ENCODE measurements at regions not wholly inside any gene's neighbourhood (a gene's known extent, or its start where the extent isn't known, plus 50 kb on each side); places are given as distances from the start of the nearest gene placed in this dataset.

DNA sequence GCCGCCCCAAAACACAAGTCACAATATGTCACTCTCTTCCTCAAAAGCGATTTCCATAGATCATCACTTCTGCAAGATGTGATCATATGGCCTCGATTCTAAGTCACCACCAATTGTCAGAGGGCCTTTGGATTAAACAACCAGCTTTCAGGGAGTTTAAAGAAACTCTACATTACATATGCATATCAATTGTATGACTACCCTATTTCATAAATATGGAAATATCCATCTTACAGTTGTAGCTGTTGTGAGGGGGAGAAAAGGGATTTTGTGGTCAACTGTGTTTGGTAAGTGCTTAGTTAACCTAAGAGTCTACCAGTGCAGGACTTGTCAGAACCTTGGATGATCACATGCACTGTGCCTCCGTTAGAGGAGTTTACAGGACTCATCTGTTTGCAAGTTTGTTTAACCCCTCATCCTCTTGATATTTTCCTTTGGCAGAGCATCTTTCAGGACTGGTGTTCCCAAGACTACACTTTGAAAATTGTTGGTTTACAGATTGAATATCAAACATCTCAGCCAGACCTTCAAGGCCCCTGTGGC, 99.9 kb downstream of the CHST1 start:
- no peak overlapping the region for H4K5ac ChIP-seq (ENCODE audit: insufficient read length, low read depth, low read length)
- no peak overlapping the region for H2BK15ac ChIP-seq (ENCODE audit: low read depth, low read length)
- TF ChIP-seq, protein P1, sequence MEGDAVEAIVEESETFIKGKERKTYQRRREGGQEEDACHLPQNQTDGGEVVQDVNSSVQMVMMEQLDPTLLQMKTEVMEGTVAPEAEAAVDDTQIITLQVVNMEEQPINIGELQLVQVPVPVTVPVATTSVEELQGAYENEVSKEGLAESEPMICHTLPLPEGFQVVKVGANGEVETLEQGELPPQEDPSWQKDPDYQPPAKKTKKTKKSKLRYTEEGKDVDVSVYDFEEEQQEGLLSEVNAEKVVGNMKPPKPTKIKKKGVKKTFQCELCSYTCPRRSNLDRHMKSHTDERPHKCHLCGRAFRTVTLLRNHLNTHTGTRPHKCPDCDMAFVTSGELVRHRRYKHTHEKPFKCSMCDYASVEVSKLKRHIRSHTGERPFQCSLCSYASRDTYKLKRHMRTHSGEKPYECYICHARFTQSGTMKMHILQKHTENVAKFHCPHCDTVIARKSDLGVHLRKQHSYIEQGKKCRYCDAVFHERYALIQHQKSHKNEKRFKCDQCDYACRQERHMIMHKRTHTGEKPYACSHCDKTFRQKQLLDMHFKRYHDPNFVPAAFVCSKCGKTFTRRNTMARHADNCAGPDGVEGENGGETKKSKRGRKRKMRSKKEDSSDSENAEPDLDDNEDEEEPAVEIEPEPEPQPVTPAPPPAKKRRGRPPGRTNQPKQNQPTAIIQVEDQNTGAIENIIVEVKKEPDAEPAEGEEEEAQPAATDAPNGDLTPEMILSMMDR (conservative IDR thresholded peaks at IDR 0.05): no peak
- DNase-seq: no peak
- Mint-ChIP-seq H3K4me3 (no peak overlapping the region), H3K9me3 (no peaks in the 10 kb centered on the region), H3K27ac (no peak overlapping the region), H3K4me1 (peaks cover 13 to 16% of the 10 kb centered on the region in 2 experiments), H3K27me3 (ENCODE audit: low read depth) (peaks cover 3% of the 10 kb centered on the region), H3K36me3 (ENCODE audit: insufficient read depth in 1 of 3, low read depth in 3 of 3) (no peaks in the 10 kb centered on the region)
- no peak overlapping the region for H3K9ac ChIP-seq (ENCODE audit: extremely low read depth, insufficient read length, low read length)
- H3K27me3 ChIP-seq (ENCODE audit: insufficient read depth, low read length): no peaks in the 10 kb centered on the region
- no peaks in the 10 kb centered on the region for H3K9me3 ChIP-seq (ENCODE audit: control insufficient read depth, low read depth, low read length)
- H3K27ac ChIP-seq (ENCODE audit: insufficient read length, low read depth, low read length): no peak overlapping the region
- no peak overlapping the region for H3K56ac ChIP-seq (ENCODE audit: insufficient read length, low read depth, low read length)
- no peak overlapping the region for H3K4me2 ChIP-seq (ENCODE audit: insufficient read depth, insufficient read length, low read length)
- no peak overlapping the region for H3K4ac ChIP-seq (ENCODE audit: low read depth, low read length)
- H4K91ac ChIP-seq (ENCODE audit: insufficient read length, low read depth, low read length): no peak overlapping the region
- H2AFZ ChIP-seq (ENCODE audit: low read length): no peak overlapping the region
- H3K23me2 ChIP-seq (ENCODE audit: insufficient read length, low read depth, low read length, poor library complexity, severe bottlenecking): no peaks in the 10 kb centered on the region
- no peaks in the 10 kb centered on the region for H4K20me1 ChIP-seq (ENCODE audit: control insufficient read depth, insufficient read depth, insufficient read length)
- H3K79me2 ChIP-seq (ENCODE audit: insufficient read depth, low read length): no peaks in the 10 kb centered on the region
- no peak overlapping the region for H3T11ph ChIP-seq (ENCODE audit: low read length)
- no peak overlapping the region for H2BK12ac ChIP-seq (ENCODE audit: insufficient read length, low read depth, low read length)
- peaks cover 4% of the 10 kb centered on the region; the same call in 1 of the 2 replicates for H3K4me1 ChIP-seq (ENCODE audit: insufficient read depth, low read length)
- H3K18ac ChIP-seq (ENCODE audit: insufficient read length, low read depth, low read length): no peak overlapping the region
- no peak overlapping the region for H2AK5ac ChIP-seq (ENCODE audit: insufficient read length, low read length)
- no peak overlapping the region for H4K8ac ChIP-seq (replicated peaks; ENCODE audit: insufficient read length, low read depth, low read length)
- H3K14ac ChIP-seq (ENCODE audit: insufficient read depth, low read length): no peak overlapping the region
- WGBS (ENCODE audit: extremely low coverage, insufficient read length, low lambda C conversion rate): no CpG with 5 or more reads among the region's 4 CpGs
- no peak overlapping the region for H2BK5ac ChIP-seq (ENCODE audit: insufficient read length, low read length)
- H2BK120ac ChIP-seq (ENCODE audit: low read depth, low read length, poor library complexity, severe bottlenecking): no peak overlapping the region
- no peak overlapping the region for H2BK20ac ChIP-seq (ENCODE audit: low read depth, low read length, poor library complexity, severe bottlenecking)
- H3K23ac ChIP-seq (ENCODE audit: insufficient read length, low read depth, low read length): no peak overlapping the region
- H3K79me1 ChIP-seq (ENCODE audit: insufficient read depth, low read depth, low read length, poor library complexity, severe bottlenecking): no peaks in the 10 kb centered on the region

Data from H9 (cell line).